NCI-H1436 (cell line): ENCODE measurements at regions not wholly inside any gene's neighbourhood (a gene's known extent, or its start where the extent isn't known, plus 50 kb on each side); places are given as distances from the start of the nearest gene placed in this dataset.
"Not testable (repeated sequence)": the region's sequence is repeated elsewhere in the genome, so short reads cannot be mapped to it uniquely, and the experiment has no call there.

ENCODE experiments used
- DNase-seq: peaks from one replicate; lab custom pipeline; 2025; lab: John Stamatoyannopoulos, UW

DNA sequence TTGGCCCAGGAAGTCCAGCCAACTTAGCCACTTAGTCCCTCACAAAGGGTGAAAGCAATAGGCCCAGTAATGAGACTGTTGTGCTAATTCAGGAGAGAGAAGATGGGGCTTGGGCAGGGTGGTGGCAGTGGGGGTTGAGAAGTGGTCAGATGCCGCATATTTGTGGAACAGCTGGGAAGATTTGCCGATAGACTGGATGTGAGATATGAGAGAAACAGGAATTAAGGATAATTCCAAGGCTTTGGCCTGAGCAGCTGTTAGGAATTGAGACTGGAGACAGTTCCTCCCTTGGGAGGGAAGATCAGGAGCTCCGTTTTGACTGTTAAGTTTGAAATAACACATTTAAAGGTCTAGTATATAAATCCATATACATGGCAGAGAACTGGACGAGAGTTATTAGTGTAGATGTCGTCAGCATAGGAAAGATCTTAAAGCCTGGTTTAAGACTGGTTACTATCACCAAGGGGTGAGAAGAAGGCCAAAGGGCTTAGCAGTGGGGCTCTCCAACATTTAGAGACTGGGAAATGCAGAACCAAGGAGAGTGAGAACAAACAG, 323.7 kb upstream of the FAM78B start:
- no peak for DNase-seq

DNA sequence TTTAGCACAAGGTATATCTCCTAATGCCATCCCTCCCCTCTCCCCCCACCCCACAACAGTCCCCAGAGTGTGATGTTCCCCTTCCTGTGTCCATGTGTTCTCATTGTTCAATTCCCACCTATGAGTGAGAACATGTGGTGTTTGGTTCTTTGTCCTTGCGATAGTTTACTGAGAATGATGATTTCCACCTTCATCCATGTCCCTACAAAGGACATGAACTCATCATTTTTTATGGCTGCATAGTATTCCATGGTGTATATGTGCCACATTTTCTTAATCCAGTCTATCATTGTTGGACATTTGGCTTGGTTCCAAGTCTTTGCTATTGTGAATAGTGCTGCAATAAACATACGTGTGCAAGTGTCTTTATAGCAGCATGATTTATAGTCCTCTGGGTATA, 327.0 kb upstream of the FAM78B start:
- DNase-seq, result not testable (repeated sequence)

DNA sequence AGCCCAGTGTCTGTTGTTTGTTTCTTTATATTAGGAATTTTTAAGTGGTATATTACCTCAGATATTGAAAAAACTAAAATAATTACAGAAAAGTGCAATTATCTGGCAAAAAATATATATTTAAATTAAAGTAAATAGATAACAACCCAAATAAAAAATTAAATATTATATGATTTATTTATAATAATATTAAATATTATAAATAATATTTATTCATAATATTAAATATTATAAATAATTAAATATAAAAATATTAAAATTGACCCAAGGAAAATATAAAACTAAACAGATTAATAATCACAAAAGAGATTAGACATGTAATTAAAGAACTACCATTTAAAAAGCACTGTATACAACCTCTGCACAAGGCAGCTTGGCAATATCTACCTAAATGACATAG, 331.9 kb upstream of the POGK start:
- no peak for DNase-seq

DNA sequence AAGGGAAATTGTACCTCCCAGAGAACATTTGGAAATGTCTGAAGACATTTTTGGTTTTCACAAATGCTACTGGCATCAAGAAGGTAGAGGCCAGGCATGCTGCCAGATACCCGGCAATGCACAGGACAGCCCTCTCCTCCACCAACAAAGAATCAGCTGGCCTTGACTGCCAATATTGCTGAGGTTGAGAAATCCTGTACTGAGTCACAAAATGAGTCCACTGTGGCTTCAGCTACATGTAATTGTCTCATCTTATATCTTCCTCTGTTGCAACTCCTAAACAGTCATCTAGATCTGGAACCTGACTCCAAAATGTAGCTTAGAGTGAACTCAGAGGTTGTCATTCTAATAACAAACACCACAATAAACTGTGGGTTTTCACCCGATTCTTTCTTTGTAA, 327.5 kb upstream of the POGK start:
- DNase-seq, result no peak

DNA sequence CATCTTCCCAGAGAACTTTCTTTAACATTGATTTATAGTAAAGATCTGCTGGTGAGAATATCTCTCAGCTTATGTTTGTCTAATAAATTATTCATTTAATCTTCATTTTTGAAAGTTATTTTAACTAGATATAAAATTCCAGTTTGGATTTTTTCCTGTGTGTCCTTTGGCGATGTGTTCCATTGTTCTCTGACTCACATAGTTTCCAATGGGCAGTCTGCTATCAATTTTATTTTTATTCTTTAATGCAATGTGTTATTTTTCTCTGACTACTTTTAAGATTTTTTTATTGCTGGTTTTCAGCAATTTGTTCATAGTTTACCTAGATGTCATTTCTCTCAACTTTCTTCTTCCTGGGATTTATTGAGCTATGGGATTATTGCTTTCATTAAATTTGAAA, 325.2 kb upstream of the POGK start:
- DNase-seq, result no peak

DNA sequence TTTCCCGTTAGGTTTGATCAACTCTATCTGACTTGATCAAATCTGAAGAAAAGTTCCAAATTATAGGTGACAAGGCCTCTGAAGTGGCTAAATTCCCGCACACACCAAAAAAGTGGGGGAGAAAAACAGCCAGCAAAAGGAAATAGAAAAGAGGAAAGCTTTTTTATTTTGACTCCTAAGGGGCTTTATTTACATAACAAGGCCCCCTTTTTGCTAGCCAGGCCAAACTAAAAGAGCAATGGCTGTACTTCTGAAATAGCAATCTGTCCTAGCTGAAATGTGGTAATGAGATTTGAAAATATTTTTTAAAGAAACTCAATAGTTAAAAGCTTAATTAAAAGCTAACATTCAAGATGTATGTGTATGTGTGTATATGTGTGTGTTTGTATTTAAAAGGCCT, 311.5 kb upstream of the POGK start:
- DNase-seq, result no peak

DNA sequence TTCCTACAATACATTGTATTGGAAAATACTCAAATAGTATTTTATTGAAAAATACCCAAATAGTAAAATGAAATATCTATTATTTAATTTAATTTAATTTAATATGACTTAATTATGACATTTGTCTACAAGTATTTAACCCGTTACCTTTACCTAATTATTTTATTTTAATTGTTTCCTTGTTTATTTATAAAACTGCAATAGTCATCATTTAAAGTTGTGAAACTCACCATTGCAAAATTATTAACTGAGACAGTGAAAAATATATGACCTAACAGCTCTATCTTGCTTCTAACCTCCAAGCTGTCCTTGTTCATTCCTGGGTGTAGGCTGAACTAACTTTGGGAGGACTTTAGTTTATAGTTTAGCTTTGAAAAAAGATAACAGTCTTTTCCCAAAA, 300.6 kb upstream of the POGK start:
- no peak for DNase-seq

DNA sequence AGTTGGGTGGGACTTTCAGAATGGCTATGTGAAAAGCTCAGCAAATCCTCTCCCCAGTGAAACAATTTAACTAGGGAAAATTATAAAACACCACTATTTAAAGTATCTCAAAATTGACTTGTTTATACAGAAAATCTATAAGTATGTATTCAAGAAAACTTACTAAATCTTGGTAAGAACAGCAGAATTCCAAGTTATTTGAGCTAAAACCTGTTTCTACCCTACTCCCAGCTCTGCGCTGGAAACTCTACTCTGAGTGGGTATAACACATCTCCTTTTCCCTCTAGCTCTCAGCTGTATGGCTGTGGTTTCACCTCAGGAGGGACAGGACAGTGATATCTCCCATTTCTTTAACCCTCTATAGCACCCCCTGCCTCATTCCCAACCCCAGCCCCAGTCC, 295.2 kb upstream of the POGK start:
- no peak for DNase-seq

DNA sequence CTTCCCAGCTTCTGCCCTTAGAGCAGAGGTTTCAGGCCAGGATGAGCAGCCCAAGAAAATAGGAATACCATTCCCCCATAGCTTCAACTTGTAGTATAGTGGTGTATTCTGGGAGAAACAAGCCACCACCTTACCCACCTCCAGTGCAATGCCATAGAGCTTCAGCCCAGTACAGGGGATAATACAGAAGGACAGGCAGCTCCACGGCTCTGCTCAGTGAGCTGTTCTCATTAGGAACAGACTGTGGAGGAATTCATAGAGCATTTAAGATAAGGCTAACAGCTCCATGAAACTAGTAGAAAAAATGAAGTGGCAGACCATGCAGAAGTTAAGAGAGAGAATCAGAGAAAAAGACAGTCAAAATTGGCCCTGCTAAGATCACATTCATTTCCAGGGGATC, 294.7 kb upstream of the POGK start:
- DNase-seq, result no peak

DNA sequence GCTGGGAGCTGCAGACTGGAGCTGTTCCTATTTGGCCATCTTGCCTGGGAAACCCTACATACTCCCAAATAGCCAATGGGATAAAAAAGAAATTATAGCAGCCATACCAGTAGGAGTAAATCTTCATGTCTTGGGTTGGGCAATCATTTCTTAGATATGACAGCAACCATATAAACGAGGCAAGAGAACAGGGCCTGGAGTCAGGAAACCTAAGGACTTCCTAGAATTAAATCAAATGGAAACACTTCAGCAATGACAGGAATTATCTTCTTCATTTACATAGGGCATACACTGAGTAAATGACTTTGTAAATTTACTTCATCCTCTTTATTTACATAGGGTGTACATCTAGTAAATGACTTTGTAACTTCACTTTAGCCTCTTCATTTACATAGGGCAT, 286.6 kb upstream of the POGK start:
- no peak for DNase-seq

DNA sequence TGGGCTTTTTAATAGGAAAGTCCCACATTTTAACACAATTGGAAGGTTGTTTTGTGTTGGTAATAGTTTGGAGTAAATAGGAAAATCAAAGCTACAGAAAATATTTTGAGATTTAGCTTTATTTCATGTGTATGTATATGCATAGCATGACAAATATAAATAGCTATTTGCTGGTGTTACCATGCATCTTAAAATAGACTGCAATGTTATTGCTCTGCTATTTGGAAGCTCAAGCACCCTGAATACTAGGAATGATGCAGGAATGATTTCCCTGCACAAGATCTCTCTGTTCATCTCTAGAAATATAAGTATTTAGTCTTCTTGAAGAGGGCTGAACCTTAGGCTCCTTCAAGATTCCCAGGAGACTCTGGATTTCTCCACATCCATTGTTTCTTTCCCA, 268.3 kb upstream of the POGK start:
- no peak for DNase-seq

DNA sequence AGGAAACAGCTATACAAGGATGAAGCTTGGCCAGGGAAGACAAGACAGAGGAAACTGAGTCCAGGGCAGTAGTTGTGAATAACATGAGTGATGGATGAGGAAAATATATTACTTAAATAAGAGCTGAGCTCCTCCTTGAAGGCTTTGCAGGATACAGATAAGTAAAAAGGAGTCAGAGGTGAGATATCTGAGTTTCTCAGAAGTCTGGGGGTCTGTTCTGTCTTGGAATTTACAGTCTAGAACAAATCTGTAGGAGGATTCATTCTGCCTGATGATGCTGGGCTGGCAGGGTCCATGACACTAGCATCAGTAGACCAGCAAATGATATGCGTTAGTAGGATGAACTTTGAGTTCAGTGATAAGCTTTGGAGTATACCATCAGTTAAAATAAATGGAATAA, 266.1 kb upstream of the POGK start:
- DNase-seq, result no peak

DNA sequence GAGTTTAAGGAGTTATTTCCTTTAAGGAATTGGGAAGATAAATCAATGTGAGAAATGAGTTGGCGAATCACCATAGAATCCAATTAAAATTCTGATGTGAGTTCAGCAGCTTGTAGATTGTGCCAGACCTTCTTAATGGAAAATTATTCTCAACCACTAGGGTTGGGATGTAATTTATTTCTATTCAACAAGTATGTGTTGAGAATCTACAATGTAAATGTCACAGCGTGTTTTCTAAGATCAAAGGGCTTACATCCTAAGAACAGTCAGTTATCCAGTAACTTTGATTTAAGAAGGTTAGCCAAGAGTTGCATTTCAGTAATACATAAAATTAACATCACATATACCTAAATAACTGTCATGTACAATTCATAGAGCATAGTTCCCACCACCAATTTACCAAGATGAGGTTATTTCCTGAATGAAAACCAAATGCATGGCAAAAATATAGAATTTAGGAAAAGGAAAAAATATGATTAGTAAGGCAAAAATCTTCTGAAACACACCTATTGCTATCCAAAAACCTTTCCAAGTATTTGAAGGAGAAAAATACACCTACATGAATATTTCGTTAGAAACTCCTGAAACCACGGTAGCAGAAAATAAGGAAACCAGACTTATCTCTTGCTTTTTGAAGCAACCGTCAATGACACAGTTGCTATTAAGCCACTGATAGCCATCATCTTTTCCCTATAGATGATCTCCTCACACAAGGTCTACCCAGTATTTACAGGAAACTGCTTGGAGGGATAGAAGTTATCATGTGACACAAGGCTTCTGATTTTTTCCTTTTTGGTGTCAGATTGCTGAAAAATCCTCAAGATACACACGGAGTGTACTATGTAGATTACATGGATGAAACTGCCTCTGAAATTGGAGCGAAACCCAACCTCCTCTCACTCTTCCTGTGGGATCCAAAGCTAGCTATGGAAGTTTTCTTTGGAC, 259.4 kb upstream of the POGK start:
- no peak for DNase-seq

DNA sequence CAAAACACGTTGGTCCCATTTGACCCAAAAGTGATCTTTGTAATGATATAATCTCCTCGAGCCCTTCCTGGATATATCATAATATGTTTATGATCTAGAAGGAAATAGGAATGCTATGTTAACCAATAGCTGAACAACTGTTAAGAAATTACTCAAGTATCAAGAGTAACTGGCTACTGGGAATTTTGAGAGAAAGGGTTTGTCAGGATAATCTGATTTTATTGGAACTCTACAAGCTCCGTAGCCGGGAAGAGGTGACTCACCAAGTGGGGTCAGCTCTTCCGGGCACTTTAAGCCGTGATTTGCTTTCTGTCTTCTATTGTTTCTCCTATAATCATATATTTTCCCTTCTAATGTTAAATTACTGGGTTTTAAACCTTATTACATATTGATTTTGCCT, 250.5 kb upstream of the POGK start:
- no peak for DNase-seq

DNA sequence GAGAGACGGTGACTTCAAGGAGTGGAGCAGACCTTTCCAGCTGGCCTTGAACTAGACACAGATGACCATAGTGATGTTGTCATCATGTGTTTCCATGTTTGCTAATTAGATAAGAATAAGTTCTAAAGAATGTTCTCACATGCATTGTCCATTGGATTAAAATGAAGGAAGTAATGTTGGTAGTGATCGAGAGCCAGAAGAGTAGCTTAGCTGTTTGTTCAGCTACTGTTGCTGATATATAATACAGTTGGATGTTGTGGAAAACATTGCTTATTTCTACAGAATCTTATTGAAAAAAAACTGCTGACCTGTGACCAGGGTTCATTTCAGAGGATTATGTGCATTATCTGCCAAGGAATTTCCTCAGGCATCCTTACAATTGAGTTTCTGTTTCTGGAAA, 249.1 kb upstream of the POGK start:
- no peak for DNase-seq

DNA sequence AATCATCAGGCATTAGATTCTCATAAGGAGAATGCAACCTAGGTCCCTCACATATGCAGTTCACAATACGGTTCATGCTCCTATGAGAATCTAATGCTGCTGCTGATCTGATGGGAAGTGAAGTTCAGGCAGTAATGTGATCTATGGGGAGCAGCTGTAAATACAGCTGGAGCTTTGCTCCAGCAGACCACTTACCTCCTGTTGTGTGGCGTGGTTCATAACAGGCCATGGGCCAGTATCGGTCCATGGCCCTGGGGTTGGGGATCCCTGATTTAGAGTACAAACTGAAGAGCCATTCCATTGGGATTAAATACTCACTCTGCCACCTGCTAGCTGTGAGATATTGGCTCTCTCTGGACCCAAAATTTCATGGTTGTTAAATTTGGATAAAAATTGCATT, 244.6 kb upstream of the POGK start:
- no peak for DNase-seq

DNA sequence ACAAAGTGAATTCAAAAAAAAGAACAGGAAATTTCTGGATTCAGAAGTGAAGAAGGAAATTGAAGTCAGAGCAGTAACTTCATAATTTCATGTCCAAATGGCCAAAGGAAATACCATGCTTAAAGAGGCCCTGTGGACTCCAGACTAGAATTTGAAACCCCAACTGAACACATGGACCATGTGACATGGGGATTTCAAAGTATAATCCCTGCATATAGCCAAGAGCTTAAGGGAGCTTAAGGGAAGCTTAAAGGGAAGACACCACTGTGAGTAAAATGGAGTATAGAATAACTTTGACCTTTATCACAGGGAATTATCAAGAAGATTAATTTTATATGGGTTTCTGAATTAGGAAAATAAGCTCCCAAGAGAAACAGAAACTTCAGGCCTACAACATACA, 241.8 kb upstream of the POGK start:
- DNase-seq, result no peak

DNA sequence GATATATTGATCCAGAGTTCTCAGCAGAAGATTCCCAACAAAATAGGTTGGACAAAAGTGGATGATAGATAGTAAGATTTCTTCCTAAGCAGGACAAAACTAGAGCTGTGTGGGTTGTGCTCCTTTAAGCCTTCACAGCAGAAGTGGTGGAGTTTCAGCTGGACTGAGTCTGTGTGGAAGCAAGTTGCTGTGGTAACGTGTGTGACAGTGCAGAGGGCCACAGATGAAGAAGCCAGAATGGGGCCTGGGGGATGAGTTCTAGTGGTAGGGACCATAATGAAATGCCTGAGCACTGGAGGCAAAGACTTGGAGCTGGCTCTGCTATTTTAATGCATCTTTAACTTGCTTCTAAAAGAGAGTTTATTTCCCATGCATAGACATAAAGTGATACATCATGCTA, 238.7 kb upstream of the POGK start:
- no peak for DNase-seq

DNA sequence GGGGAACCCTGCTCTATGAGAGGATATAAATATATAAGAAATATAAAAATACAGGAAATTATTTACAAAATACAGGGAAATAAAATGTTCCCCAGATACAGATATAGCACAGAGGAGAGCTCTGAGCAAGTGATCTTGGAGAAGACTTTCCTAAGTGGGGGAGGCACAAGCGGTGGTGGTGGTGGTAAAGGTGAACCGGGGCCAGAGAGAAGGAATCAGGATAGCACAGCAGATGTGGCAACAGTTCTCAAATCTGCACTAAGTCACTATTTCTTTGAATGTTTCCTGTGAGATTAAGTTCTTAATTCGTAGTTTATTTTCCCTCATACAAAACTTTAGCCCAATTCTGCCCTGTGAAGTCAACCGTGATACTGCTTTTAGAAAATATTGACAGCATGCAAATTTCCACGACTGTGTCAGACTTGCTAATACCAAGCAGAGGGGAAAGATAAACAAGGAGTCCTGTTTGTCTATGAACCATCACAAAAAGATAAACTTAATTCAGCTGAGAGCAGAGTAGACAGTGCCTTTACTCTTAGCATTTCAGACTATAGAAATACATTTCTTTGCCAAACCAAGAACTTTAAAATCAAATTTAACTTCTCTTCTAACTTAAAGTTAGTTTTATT, 237.5 kb upstream of the POGK start:
- no peak for DNase-seq

DNA sequence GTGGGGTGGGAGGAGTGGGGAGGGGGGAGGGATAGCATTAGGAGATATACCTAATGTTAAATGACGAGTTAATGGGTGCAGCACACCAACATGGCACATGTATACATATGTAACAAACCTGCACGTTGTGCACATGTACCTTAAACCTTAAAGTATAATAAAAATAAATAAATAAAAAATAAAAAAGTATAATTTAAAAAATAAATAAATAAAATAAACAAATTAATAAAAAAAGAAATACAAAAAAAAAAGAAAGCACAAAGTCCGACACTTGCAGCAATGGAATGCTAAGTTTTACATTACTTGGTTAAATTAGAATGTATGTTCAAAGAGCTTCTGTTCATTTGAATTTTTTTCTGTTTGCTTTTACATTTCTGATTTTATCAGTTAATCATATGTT, 236.5 kb upstream of the POGK start:
- not testable (repeated sequence) for DNase-seq

DNA sequence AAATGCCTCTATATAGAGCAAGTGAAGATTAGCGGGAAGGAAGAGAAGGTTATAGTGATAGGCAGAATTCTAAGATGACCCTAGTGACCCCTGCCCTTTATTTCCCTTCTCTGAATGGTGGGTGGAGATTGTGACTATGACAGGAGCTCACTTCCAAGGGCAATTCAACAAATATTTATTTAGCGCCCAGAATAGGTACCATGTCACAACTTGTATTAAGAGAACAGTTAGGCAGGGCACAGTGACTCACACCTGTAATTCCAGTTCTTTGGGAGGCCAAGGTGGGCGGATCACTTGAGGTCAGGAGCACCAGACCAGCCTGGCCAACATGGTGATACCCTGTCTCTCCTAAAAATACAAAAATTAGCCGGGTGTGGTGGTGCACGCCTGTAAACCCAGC, 236.0 kb upstream of the POGK start:
- no peak for DNase-seq

DNA sequence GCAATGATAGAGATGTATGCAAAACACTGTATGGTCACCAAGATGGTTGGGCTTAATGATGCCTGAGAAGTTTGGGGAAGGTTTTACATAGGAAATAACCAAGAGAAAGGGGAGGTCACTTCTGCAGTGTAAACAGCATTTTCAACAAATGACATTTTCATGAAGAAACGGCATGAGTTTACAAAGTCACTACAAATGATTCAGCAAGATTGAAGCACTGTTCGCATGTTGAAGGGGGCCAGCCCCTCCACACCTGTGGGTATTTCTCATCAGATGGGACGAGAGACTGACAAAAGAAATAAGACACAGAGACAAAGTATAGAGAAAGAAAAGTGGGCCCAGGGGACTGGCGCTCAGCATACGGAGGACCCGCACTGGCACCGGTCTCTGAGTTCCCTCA, 234.1 kb upstream of the POGK start:
- DNase-seq, result no peak

DNA sequence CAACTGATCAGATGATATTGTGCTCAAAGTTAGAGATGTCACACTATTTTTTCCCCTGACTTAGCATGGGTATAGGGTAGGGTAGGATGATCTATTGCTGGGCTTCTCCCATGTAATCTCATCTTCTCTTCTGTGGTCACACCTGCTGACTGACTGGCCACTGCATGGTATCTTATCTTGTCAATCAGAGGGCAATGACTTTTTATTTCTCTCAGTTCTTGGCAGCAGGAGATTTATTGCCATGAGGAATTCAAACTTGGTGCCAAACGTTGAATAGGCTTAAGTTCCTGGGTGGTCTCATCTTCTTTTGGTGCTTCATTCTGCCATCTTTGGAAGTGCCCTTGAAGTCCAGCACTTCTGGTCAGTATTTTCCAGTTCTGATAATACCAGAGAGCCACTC, 226.4 kb upstream of the POGK start:
- no peak for DNase-seq

DNA sequence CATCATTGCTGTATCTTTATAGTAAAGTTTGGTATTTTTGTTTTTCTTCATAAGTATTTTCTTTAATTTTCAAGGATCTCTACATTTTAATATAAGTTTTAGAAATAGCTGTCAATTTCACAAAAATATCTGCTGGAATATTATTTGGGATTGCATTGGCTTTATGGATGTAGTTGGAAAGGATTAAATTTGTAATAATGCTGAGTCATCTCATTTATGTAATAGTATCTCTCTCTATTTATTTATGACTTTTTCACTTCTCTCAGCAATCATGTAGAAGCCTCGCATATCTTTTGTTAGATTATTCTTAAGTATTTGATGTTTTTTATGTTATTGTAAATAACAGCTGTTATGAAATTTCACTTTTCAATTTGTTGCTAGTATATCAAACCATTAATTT, 223.1 kb upstream of the POGK start:
- DNase-seq, result no peak
